Superior temporal gyrus (tissue), 1 donor: ENCODE measurements at regions not wholly inside any gene's neighbourhood (a gene's known extent, or its start where the extent isn't known, plus 50 kb on each side); places are given as distances from the start of the nearest gene placed in this dataset.

Experiments
- DNase-seq: peaks from one replicate; pipeline ENCODE4 v3.0.0-alpha.2; 2016; ENCODE audit errors: extremely low spot score

DNA sequence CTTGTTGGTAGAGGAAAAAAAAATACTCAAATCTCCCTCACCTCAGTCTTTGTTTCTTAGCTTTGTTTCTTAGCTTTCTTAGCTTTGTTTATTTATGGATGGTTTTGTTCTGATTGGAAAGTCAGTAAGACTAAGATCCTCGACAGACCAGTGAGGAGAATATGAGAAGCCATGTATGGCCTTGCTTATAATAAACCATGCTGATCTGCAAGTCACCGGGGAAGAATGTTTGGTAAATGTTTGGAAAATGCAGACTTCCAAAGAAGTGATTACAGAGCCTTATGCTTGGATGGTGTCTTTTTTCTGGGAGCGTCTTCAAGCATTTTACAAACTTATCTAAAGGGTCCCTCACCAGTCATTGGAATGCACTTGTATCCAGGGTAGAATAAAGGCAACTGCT is 90.1 kb upstream of the NOCT start:
- DNase-seq: no peak

DNA sequence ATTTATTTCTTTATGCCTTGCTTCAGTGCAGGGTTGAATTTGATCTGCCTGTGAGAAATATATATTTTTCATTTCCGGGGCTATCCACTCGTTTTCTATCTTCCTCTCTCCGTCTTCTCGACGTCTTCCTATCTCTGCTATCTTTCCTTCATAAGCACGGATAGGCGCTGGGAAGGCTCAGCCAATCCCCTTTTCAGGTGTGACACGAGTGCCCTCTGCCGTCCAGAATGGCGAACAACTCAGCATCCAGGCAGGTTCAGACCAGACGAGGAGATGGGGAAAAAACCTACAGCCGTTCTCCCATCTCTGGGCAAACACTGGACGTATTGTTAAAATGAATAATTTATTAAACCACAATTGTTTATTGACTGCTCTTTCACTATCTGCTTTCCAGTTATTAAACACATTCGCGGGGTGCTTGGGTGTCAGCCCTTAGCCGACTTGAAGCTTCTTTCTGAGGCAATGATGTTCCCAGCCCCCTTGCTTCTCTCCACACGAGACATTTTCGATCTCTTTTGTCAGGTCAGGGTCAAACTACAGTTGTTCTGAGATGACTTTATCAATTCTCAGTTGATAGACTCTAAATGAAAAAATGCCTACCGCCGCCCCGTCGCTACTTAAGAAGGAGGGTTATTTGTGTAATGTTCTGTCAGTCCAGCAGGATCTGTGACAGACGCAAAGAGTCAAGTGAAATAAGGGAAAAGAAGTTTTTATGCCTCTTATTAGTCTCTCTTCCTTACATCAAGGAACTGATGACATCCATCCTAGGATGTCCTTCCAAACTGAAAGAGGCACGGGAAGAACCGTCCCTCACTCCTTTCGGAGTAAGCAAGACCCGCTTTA is 96.3 kb upstream of the NOCT start:
- peak; percentile 93 for DNase-seq

GRCh38 chr4:138918169-138918869 is 97.3 kb upstream of the NOCT start:
- no peak for DNase-seq

GRCh38 chr4:138916763-138917162 is 98.8 kb upstream of the NOCT start:
- DNase-seq: no peak

- DNase-seq: no peak
Measured at GRCh38 chr4:138915756-138916155, 99.8 kb upstream of the NOCT start.

- no peak for DNase-seq
Measured at GRCh38 chr4:138912704-138913340, 102.8 kb upstream of the NOCT start.

- no peak for DNase-seq
Measured at GRCh38 chr4:138911909-138912703, 103.5 kb upstream of the NOCT start.

GRCh38 chr4:138910914-138911336 is 104.7 kb upstream of the NOCT start:
- peak; percentile 85 for DNase-seq

- peak; percentile 29 for DNase-seq
Measured at GRCh38 chr4:138910195-138910913, 105.2 kb upstream of the NOCT start.

DNA sequence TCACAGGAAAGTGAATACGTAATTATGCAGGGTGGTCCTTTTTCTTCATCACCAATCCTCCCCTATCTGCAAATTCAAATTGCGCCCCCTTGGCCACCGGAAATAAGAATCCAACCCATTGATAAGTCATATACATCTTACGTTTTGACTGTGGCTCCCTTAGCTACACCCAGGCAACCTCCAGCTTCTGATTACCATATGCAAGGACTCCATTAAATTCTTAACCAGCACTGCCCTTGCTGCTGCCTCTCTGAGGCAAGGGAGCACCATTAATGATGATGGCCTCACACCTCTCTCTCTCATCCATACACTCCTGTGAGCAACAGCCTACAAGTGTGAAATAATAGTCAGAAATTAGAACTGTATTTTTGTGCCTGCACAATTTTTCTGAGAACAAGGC is 106.0 kb upstream of the NOCT start:
- no peak for DNase-seq

- no peak for DNase-seq
Measured at GRCh38 chr4:138908134-138908533, 107.4 kb upstream of the NOCT start.

DNA sequence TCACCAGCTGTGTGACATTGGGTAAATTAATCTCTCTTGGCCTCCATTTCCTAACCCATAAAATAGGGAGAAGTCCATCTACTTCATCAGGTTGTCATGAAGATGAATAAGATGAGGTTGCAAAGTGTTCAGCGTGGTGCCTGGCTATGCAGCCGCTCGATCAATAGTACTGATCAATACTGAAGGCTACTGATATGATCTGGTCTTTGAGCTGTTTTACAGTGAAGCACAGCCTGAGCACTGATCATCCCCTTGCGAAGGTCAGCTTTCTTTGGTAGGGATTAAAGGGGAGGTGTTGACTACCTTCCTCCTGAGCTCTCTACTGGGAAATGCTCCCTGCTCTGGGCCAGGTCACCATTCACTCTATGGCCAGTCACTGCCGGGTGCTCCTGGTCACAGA is 108.4 kb upstream of the NOCT start:
- no peak for DNase-seq

DNA sequence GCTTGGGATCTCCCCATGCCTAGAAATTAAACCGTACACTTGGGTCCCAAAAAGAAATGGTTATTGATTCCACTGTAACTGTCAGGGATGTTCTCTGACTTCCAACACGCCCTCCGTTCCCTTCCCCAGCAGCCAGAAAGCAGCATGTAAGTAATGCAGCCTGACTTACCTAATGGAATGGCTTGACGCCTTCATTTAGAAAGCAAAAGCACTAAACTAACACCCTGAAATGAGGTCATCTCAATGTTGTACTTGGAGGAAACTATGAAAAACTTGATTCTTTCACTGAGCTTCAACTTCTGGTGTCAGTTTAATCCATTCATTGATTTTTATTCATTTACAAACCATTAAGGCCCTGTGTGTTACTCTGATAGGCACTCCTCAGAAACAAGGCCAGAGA is 110.8 kb upstream of the NOCT start:
- DNase-seq: no peak

DNA sequence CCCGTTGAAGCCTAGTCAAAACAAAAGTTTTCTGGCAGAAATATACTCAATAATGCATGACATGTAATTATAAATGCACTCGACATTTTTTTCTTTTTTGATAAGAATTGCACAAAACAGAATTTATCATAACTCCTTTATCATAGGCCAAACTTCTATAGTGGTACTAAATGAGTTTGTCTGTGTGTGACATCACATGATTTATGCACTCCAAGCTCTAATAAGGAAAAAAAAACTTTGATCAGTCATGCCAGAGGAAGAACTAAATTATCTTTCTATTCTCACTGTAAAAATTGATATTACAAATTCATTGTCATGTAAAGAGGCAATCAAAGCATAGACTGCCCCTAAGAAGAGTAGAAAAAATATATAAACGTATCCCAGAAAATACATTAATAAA is 112.4 kb upstream of the NOCT start:
- DNase-seq: no peak

- DNase-seq: no peak
Measured at GRCh38 chr4:138902705-138903104, 112.9 kb upstream of the NOCT start.

GRCh38 chr4:138901177-138901576 is 114.4 kb upstream of the NOCT start:
- DNase-seq: no peak

- DNase-seq: no peak
Measured at GRCh38 chr4:138899999-138900398, 115.6 kb upstream of the NOCT start.

DNA sequence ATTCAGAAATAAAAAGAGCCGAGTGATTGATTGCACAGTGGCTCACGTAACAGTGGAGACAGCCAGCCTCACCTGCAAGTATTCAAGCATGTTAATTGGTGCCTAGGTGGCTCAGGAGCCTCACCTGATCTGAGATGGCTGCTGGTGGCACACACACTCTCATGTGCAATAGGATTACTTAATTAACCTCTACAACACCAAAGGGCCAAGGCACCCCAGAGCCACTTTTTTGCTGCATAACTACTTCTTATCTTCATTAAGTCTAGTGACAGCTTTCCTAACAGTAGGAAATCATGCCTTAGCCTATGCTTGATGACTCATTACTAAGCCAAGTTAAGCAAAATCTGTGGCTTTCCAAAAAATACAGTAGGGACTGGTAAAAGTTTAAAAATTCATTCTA is 117.3 kb upstream of the NOCT start:
- DNase-seq: no peak

GRCh38 chr4:138897811-138898226 is 117.8 kb upstream of the NOCT start:
- DNase-seq: no peak

DNA sequence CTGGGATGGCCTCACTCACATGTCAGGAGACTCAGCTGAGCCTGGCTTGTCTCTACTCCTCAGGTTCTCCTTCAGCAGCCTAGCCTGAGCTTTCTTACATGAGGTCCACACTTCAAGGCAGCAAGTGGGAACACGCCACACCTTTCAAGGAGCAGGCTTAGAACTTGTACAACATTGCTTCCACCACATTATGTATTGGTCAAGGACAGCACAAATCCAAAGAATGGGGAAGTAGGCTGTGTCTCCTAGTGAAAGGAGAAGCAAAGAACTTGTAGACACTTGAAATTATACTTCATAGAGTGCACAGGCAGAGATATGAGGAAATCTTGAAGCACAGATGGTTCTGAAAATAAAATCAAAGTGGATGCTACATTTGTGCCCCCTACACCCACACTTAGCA is 120.9 kb upstream of the NOCT start:
- no peak for DNase-seq

DNA sequence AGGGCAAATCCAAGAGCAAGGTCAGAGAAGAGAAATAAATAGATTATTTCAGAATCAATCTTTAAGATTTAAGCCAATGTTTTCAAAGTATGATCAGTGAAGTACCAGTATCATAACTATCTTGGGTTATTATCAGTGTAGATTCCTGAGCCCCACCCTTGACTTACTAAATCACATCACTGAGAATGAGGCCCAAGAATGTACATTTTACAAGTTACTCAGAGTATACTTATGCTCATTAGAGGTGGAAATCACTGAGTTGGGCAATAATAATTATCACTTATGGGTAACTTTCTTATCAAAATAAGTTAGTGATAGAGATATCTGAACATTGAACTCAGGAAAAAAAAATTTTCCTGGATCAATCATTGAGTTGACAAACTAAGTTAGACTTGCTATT is 121.6 kb upstream of the NOCT start:
- no peak for DNase-seq
